WI38 (cell line): ENCODE measurements at regions not wholly inside any gene's neighbourhood (a gene's known extent, or its start where the extent isn't known, plus 50 kb on each side); places are given as distances from the start of the nearest gene placed in this dataset.

Experiments
- H3K4me3 ChIP-seq: 2 replicates; pipeline ENCODE4 v1.5.1; 2011; ENCODE audit warnings: low read depth, mild to moderate bottlenecking, control low read depth, low read length
- CTCF ChIP-seq: IDR thresholded peaks from 2 replicates; pipeline ENCODE4 v1.5.1; 2012; ENCODE audit warnings: low read depth, mild to moderate bottlenecking, control low read depth, low read length

GRCh38 chr5:133723651-133724366, 111.5 kb upstream of the FSTL4 start:
- no peak overlapping the region for H3K4me3 ChIP-seq
- no peak for TF ChIP-seq CTCF

- no peak for TF ChIP-seq CTCF
- no peak overlapping the region for H3K4me3 ChIP-seq
Observed at GRCh38 chr5:133723126-133723525, 110.8 kb upstream of the FSTL4 start.

- TF ChIP-seq CTCF: no peak
- H3K4me3 ChIP-seq: no peak overlapping the region
Observed at GRCh38 chr5:133721365-133721764, 109.0 kb upstream of the FSTL4 start.

GRCh38 chr5:133718457-133718856, 106.1 kb upstream of the FSTL4 start:
- no peak for TF ChIP-seq CTCF
- no peak overlapping the region for H3K4me3 ChIP-seq

- H3K4me3 ChIP-seq: no peak overlapping the region
- TF ChIP-seq CTCF: no peak
Observed at GRCh38 chr5:133716532-133717183, 104.3 kb upstream of the FSTL4 start.

- TF ChIP-seq CTCF: no peak
- H3K4me3 ChIP-seq: no peak overlapping the region
Observed at GRCh38 chr5:133715616-133716015, 103.3 kb upstream of the FSTL4 start.

GRCh38 chr5:133715216-133715615, 102.9 kb upstream of the FSTL4 start:
- no peak for TF ChIP-seq CTCF
- H3K4me3 ChIP-seq: no peak overlapping the region
